Hepatocyte (in vitro differentiated cells): ENCODE measurements at regions not wholly inside any gene's neighbourhood (a gene's known extent, or its start where the extent isn't known, plus 50 kb on each side); places are given as distances from the start of the nearest gene placed in this dataset.

Experiments
- DNase-seq: peaks from one replicate; pipeline ENCODE4 v3.0.0-alpha.2; 2016; ENCODE audit warnings: low spot score
- H2AFZ ChIP-seq: fragments of 200-600 bp; sonication (generic); 2 replicates; pipeline ENCODE4 v1.6.0; 2016; ENCODE audit warnings: antibody characterized with exemption, mild to moderate bottlenecking
- H3K27ac ChIP-seq: fragments of 200-600 bp; sonication (generic); 2 replicates; pipeline ENCODE4 v1.5.1; 2016; ENCODE audit warnings: mild to moderate bottlenecking
- H3K27me3 ChIP-seq: fragments of 200-600 bp; sonication (generic); 2 replicates; pipeline ENCODE4 v1.6.1; 2016
- H3K36me3 ChIP-seq: fragments of 200-600 bp; sonication (generic); replicated peaks from 2 replicates; pipeline ENCODE4 v1.5.1; 2016; ENCODE audit warnings: low read depth; ENCODE audit not compliant: insufficient read depth
- H3K4me1 ChIP-seq: fragments of 200-600 bp; sonication (generic); 2 replicates; pipeline ENCODE4 v1.5.1; 2016; ENCODE audit warnings: mild to moderate bottlenecking, moderate library complexity; ENCODE audit not compliant: insufficient read depth
- H3K4me2 ChIP-seq: fragments of 200-600 bp; sonication (generic); 2 replicates; pipeline ENCODE4 v1.6.0; 2016
- H3K4me3 ChIP-seq: fragments of 200-600 bp; sonication (generic); 2 replicates; pipeline ENCODE4 v1.5.1; 2016; ENCODE audit warnings: mild to moderate bottlenecking
- H3K79me2 ChIP-seq: fragments of 200-600 bp; sonication (generic); 2 replicates; pipeline ENCODE4 v1.6.0; 2017; ENCODE audit warnings: mild to moderate bottlenecking
- H3K9me2 ChIP-seq: fragments of 200-600 bp; sonication (generic); replicated peaks from 2 replicates; pipeline ENCODE4 v1.6.0; 2017; ENCODE audit warnings: mild to moderate bottlenecking; ENCODE audit not compliant: insufficient read depth
- H3K9me3 ChIP-seq: fragments of 200-600 bp; sonication (generic); 2 replicates; pipeline ENCODE4 v1.5.1; 2016; ENCODE audit warnings: low read depth, mild to moderate bottlenecking
- H4K20me1 ChIP-seq: fragments of 200-600 bp; sonication (generic); 2 replicates; pipeline ENCODE4 v1.6.0; 2016; ENCODE audit warnings: mild to moderate bottlenecking; ENCODE audit not compliant: insufficient read depth, poor library complexity, severe bottlenecking
- EZH2 ChIP-seq: fragments of 200-600 bp; sonication (generic); IDR thresholded peaks from 2 replicates; pipeline ENCODE4 v1.6.1; 2016; ENCODE audit warnings: antibody characterized with exemption, mild to moderate bottlenecking, borderline replicate concordance
- EZH2phosphoT487 ChIP-seq: fragments of 200-600 bp; sonication (generic); IDR thresholded peaks from one replicate; pipeline ENCODE4 v1.6.1; 2018; ENCODE audit warnings: antibody characterized with exemption, mild to moderate bottlenecking, low read depth, moderate library complexity; ENCODE audit not compliant: unreplicated experiment, severe bottlenecking
- WGBS: methylation state at CpG from one replicate; pipeline ENCODE4 v1.1.6; 2016; ENCODE audit warnings: low lambda C conversion rate; ENCODE audit errors: missing lambda C conversion rate; 5-methylcytosine and 5-hydroxymethylcytosine counted together
- TF ChIP-seq, protein P1 (sequence below): fragments of 200-600 bp; sonication (generic); IDR thresholded peaks from 2 replicates; pipeline ENCODE4 v1.5.1; 2016; ENCODE audit warnings: antibody characterized with exemption, mild to moderate bottlenecking; ENCODE audit not compliant: poor library complexity

DNA sequence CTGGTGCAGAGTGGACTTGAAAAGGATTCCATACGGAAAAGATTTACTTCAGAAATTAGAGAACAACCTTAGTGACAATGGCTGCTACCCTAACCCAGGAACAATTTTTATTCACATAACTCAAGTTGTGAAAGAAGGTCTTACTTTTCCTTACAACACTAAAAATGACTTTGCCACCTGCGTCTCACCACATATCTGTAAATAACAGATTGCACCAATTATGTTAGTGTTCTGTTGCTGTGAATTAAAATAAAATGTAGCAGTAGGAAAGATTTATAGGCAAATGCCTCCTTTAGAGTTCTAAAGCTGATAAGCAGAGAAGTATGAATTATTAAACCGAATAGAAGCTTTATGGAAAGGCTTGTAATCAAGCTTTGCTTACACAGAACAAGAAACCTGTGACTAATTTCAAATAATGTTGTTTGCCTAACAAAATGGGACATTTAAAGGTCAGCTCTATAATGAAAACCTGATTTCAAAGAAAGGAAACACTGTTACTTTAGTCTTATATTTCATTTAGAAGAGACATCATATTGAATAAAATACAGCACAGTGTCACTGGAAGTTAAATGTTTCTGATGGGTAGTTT lies 2237.8 kb downstream of the LRRC4C start:
- DNase-seq: no peak
- no peak overlapping the region for H3K4me3 ChIP-seq
- WGBS: 55% methylated on average over 3 of the region's 3 CpGs
- peaks cover 4% of the 10 kb centered on the region for H3K4me1 ChIP-seq
- TF ChIP-seq, protein P1, sequence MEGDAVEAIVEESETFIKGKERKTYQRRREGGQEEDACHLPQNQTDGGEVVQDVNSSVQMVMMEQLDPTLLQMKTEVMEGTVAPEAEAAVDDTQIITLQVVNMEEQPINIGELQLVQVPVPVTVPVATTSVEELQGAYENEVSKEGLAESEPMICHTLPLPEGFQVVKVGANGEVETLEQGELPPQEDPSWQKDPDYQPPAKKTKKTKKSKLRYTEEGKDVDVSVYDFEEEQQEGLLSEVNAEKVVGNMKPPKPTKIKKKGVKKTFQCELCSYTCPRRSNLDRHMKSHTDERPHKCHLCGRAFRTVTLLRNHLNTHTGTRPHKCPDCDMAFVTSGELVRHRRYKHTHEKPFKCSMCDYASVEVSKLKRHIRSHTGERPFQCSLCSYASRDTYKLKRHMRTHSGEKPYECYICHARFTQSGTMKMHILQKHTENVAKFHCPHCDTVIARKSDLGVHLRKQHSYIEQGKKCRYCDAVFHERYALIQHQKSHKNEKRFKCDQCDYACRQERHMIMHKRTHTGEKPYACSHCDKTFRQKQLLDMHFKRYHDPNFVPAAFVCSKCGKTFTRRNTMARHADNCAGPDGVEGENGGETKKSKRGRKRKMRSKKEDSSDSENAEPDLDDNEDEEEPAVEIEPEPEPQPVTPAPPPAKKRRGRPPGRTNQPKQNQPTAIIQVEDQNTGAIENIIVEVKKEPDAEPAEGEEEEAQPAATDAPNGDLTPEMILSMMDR: no peak
- no peak for TF ChIP-seq EZH2
- TF ChIP-seq EZH2phosphoT487: no peak
- H3K9me2 ChIP-seq: no peaks in the 10 kb centered on the region
- no peak overlapping the region for H3K4me2 ChIP-seq
- no peaks in the 10 kb centered on the region for H3K36me3 ChIP-seq
- no peaks in the 10 kb centered on the region for H3K27me3 ChIP-seq
- no peak overlapping the region for H3K27ac ChIP-seq
- no peaks in the 10 kb centered on the region for H4K20me1 ChIP-seq
- no peaks in the 10 kb centered on the region for H3K79me2 ChIP-seq
- H3K9me3 ChIP-seq: no peaks in the 10 kb centered on the region
- H2AFZ ChIP-seq: no peak overlapping the region

DNA sequence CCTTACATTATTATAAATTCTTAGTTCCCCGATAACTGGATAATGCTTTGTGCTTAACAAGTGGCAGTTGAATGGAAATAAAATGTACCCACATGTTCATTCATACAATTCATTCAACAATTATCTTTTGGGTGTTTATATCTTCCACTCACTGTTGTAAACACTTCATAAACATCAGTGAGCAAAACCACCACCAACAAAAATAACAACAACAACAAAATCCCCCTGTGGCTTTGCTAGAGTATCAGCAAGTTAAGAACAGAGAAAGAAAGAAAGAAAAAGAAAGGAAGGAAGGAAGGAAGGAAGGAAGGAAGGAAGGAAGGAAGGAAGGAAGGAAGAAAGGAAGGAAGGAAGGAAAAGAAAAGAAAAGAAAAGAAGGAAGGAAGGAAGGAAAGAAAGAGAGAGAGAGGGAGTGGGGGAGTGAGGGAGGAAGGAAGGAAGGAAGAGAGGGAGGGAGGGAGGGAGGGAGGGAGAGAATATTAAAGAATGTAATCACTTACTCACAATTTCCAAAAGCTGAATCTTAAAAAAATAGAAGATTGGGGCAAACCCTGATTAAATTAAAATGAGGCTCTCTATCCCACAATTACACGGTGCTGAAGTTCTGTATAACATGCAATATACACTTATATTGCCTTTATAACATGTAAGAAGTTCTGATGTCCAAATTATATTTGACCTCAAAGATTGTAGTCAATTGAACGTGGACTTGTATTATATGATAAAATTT lies 2238.8 kb downstream of the LRRC4C start:
- no peak overlapping the region for H3K4me3 ChIP-seq
- H3K79me2 ChIP-seq: no peaks in the 10 kb centered on the region
- DNase-seq: no peak
- WGBS: 83% methylated on average over 3 of the region's 3 CpGs
- H3K36me3 ChIP-seq: no peaks in the 10 kb centered on the region
- H4K20me1 ChIP-seq: no peaks in the 10 kb centered on the region
- H3K9me2 ChIP-seq: no peaks in the 10 kb centered on the region
- H3K9me3 ChIP-seq: no peaks in the 10 kb centered on the region
- no peak overlapping the region for H3K4me2 ChIP-seq
- no peaks in the 10 kb centered on the region for H3K27me3 ChIP-seq
- H3K4me1 ChIP-seq: peaks cover 4% of the 10 kb centered on the region
- no peak overlapping the region for H2AFZ ChIP-seq
- TF ChIP-seq EZH2phosphoT487 (no peak), EZH2 (no peak)
- TF ChIP-seq, protein P1: no peak
- H3K27ac ChIP-seq: no peak overlapping the region

DNA sequence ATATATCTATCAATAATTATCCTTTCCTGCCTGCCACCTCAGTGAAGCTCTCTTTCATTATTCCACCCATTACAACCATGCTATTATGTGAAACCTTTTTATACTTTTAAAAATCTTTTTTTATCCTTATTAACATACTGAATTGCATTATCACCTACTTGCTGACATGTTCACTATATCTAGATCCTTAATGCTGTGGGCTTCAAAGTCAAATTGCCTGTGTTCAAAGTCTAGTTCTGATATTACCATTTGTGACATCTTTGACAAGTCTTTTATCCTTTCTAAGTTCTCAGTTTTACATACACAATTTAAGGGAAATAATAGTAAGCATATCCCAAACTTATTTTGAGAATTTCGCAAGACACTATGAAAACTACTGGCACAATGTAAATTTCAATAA lies 2239.4 kb downstream of the LRRC4C start:
- H3K4me3 ChIP-seq: no peak overlapping the region
- TF ChIP-seq EZH2phosphoT487: no peak
- no peak for TF ChIP-seq EZH2
- no peaks in the 10 kb centered on the region for H4K20me1 ChIP-seq
- WGBS: 83% methylated on average over 1 of the region's 1 CpG
- no peaks in the 10 kb centered on the region for H3K9me2 ChIP-seq
- H3K79me2 ChIP-seq: no peaks in the 10 kb centered on the region
- DNase-seq: no peak
- H3K4me1 ChIP-seq: peaks cover 4% of the 10 kb centered on the region
- H3K9me3 ChIP-seq: no peaks in the 10 kb centered on the region
- no peak overlapping the region for H2AFZ ChIP-seq
- no peaks in the 10 kb centered on the region for H3K27me3 ChIP-seq
- H3K27ac ChIP-seq: no peak overlapping the region
- H3K4me2 ChIP-seq: no peak overlapping the region
- H3K36me3 ChIP-seq: no peaks in the 10 kb centered on the region

GRCh38 chr11:39209981-39210380 lies 2249.5 kb downstream of the LRRC4C start:
- H3K9me2 ChIP-seq: no peaks in the 10 kb centered on the region
- no peak overlapping the region for H3K4me3 ChIP-seq
- H3K36me3 ChIP-seq: no peaks in the 10 kb centered on the region
- TF ChIP-seq EZH2phosphoT487 (no peak), EZH2 (no peak)
- TF ChIP-seq, protein P1: no peak
- no peak overlapping the region for H3K27ac ChIP-seq
- DNase-seq: no peak
- H3K79me2 ChIP-seq: no peaks in the 10 kb centered on the region
- H3K9me3 ChIP-seq: no peaks in the 10 kb centered on the region
- 93% methylated on average over 2 of the region's 2 CpGs for WGBS
- H3K4me1 ChIP-seq: no peaks in the 10 kb centered on the region
- H3K27me3 ChIP-seq: no peaks in the 10 kb centered on the region
- no peaks in the 10 kb centered on the region for H4K20me1 ChIP-seq
- no peak overlapping the region for H3K4me2 ChIP-seq
- H2AFZ ChIP-seq: no peak overlapping the region
